HCT116 (cell line): ENCODE measurements at regions not wholly inside any gene's neighbourhood (a gene's known extent, or its start where the extent isn't known, plus 50 kb on each side); places are given as distances from the start of the nearest gene placed in this dataset.

Experiments used
- ATAC-seq: fragments of 200-7000 bp; cut with Tn5 transposase; 2 replicates; pipeline ENCODE4 v1.9.1; 2020; ENCODE audit warnings: mild to moderate bottlenecking, moderate library complexity
- BruUV-seq: library from RNA; stranded (reverse); fragments of 400-500 nt; replicated peaks from 2 replicates; lab custom pipeline; 2021; lab: Mats Ljungman, UMichigan
- CTCF ChIA-PET: fragments of 300-600 bp; sonication (Branson Sonifier 250); formaldehyde crosslinking; loops from one replicate; lab custom pipeline; 2021; ENCODE audit warnings: antibody characterized with exemption; lab: Charles Lee
- POLR2A ChIA-PET: fragments of 300-600, 350-600 bp; sonication (Branson Sonifier 250); formaldehyde crosslinking; loops from one replicate; lab custom pipeline; 2021; ENCODE audit warnings: antibody characterized with exemption; lab: Charles Lee
- RAD21 ChIA-PET, 2 experiments: fragments of 300-600 bp; sonication (Branson Sonifier 250); formaldehyde crosslinking; loops; one replicate each; lab custom pipeline; 2023; ENCODE audit warnings: low total read pairs in 2 of 2; ENCODE audit not compliant: uncharacterized antibody in 2 of 2, unreplicated experiment in 2 of 2, low non-redundant PET in 1 of 2; lab: Charles Lee
- DNase-seq: peaks from one replicate; pipeline ENCODE4 v3.0.0-alpha.2; 2010; ENCODE audit warnings: low read depth, low spot score
- H2AFZ ChIP-seq: fragments of 200-600 bp; shearing (Covaris generic), sonication (generic); 2 replicates; pipeline ENCODE4 v1.6.1; 2017; ENCODE audit warnings: low read depth, mixed run types, mixed read lengths, antibody characterized with exemption, low read length; ENCODE audit not compliant: poor library complexity, severe bottlenecking
- H3K27ac ChIP-seq: 2 replicates; pipeline ENCODE4 v1.5.1; 2012; ENCODE audit warnings: low read depth, low read length
- H3K27me3 ChIP-seq: fragments of 200-600 bp; sonication (generic); 2 replicates; pipeline ENCODE4 v1.6.1; 2016; ENCODE audit warnings: mixed run types, low read length, mixed read lengths; ENCODE audit not compliant: insufficient read depth
- H3K36me3 ChIP-seq, 2 experiments: fragments of 200-500 bp in 1 of 2; fragments of 200-600 bp in 1 of 2; sonication (Bioruptor generic) in 1 of 2; sonication (generic) in 1 of 2; 2 replicates each; pipeline versions ENCODE4 v1.5.1 to v1.6.1; 2014 to 2016; ENCODE audit warnings: low read length in 2 of 2, inconsistent platforms in 1 of 2, mixed read lengths in 1 of 2, mixed run types in 1 of 2; ENCODE audit not compliant: insufficient read depth in 2 of 2, control insufficient read depth in 1 of 2
- H3K4me1 ChIP-seq, 2 experiments: fragments of 200-600 bp in 1 of 2; sonication (generic) in 1 of 2; 2 replicates each; pipeline versions ENCODE4 v1.5.1 to v1.6.1; 2012 to 2017; ENCODE audit warnings: low read length in 2 of 2, inconsistent platforms in 1 of 2, mild to moderate bottlenecking in 1 of 2, mixed read lengths in 1 of 2, mixed run types in 1 of 2, moderate library complexity in 1 of 2; ENCODE audit not compliant: insufficient read depth in 2 of 2, control insufficient read depth in 1 of 2
- H3K4me2 ChIP-seq: fragments of 200-600 bp; sonication (generic); 2 replicates; pipeline ENCODE4 v1.6.1; 2017; ENCODE audit warnings: mixed run types, low read length, mixed read lengths
- H3K4me3 ChIP-seq, 2 experiments: fragments of 200-600 bp in 1 of 2; sonication (generic) in 1 of 2; replicated peaks in 1 of 2; 2 replicates each; pipeline ENCODE4 v1.5.1; 2011 to 2016; ENCODE audit warnings: low read length in 2 of 2, control low read depth in 1 of 2, low read depth in 1 of 2, mild to moderate bottlenecking in 1 of 2, mixed read lengths in 1 of 2, mixed run types in 1 of 2
- H3K79me2 ChIP-seq: fragments of 200-600 bp; sonication (generic); 2 replicates; pipeline ENCODE4 v1.6.1; 2017; ENCODE audit warnings: mild to moderate bottlenecking, mixed run types, low read length, moderate library complexity, mixed read lengths; ENCODE audit not compliant: insufficient read depth
- H3K9ac ChIP-seq: fragments of 200-600 bp; sonication (generic); 2 replicates; pipeline ENCODE4 v1.6.1; 2016; ENCODE audit warnings: low read length, mixed read lengths
- H3K9me2 ChIP-seq: fragments of 200-600 bp; sonication (generic), shearing (Covaris generic); 2 replicates; pipeline ENCODE4 v1.6.1; 2017; ENCODE audit warnings: mixed run types, mild to moderate bottlenecking, moderate library complexity; ENCODE audit not compliant: insufficient read depth
- H3K9me3 ChIP-seq, 2 experiments: fragments of 200-500 bp in 1 of 2; fragments of 200-600 bp in 1 of 2; sonication (Bioruptor generic) in 1 of 2; sonication (generic) in 1 of 2; 2 replicates each; pipeline ENCODE4 v1.6.1; 2014 to 2017; ENCODE audit warnings: low read length in 2 of 2, mixed read lengths in 2 of 2, inconsistent platforms in 1 of 2, low read depth in 1 of 2, mild to moderate bottlenecking in 1 of 2, mixed run types in 1 of 2, moderate library complexity in 1 of 2; ENCODE audit not compliant: control insufficient read depth in 1 of 2, insufficient read depth in 1 of 2
- H4K20me1 ChIP-seq: fragments of 200-600 bp; sonication (generic), shearing (Covaris generic); 2 replicates; pipeline ENCODE4 v1.6.1; 2017; ENCODE audit warnings: mixed run types, mild to moderate bottlenecking, moderate library complexity; ENCODE audit not compliant: insufficient read depth
- CBX3 ChIP-seq: IDR thresholded peaks from 2 replicates; pipeline ENCODE4 v1.6.1; 2012; ENCODE audit warnings: low read depth
- EZH2phosphoT487 ChIP-seq: fragments of 200-600 bp; IDR thresholded peaks from 2 replicates; pipeline ENCODE4 v1.6.1; 2018; ENCODE audit warnings: antibody characterized with exemption, borderline replicate concordance
- FOSL1 ChIP-seq: IDR thresholded peaks from 2 replicates; pipeline ENCODE4 v1.6.1; 2012; ENCODE audit warnings: low read depth
- MAX ChIP-seq: IDR thresholded peaks from 2 replicates; pipeline ENCODE4 v1.6.1; 2012
- POLR2A ChIP-seq: IDR thresholded peaks from 2 replicates; pipeline ENCODE4 v1.7.0; 2011; ENCODE audit warnings: borderline replicate concordance; ENCODE audit not compliant: insufficient read depth, insufficient read length; ENCODE audit errors: extremely low read depth
- SIN3A ChIP-seq: IDR thresholded peaks from 2 replicates; pipeline ENCODE4 v1.6.1; 2012; ENCODE audit warnings: low read depth
- TCF7L2 ChIP-seq: IDR thresholded peaks from 2 replicates; pipeline ENCODE4 v1.7.0; 2011; ENCODE audit warnings: borderline replicate concordance, inconsistent platforms; ENCODE audit not compliant: insufficient read depth, insufficient read length; ENCODE audit errors: extremely low read depth
- YY1 ChIP-seq: IDR thresholded peaks from 2 replicates; pipeline ENCODE4 v1.6.1; 2011; ENCODE audit warnings: low read length, low read depth, moderate library complexity, mild to moderate bottlenecking; ENCODE audit not compliant: insufficient replicate concordance; ENCODE audit errors: extremely low read depth
- intact Hi-C: fragments of 100-400 bp; cut with micrococcal nuclease; formaldehyde crosslinking; loops from 2 replicates; pipeline ENCODE4 v1.10.0; 2022

DNA sequence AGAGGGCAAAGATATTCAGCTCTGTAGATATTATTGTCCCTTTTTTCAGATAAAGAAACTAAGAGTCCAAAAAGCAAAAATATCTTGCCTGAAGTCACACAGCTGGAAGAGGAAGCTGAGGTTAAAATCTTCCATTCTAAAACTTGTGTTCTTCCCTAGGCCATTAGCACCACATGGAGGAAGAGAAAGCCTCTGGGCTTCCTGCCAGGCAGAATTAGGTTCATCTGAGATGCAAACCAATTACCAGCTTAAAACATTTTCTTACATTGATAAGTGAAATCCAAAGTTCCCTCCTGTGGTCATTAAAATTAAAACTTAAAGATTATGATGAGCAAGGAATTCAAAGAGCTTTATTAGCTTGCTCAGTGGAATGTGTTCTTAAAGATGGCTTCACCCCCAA lies 235.3 kb upstream of the SETMAR start:
- ChIA-PET POLR2A (no interaction called here), RAD21 (no interaction called here), CTCF (no interaction called here)
- H3K27me3 ChIP-seq, result no peaks in the 10 kb centered on the region
- H4K20me1 ChIP-seq, result no peaks in the 10 kb centered on the region
- no peak overlapping the region for H3K4me2 ChIP-seq
- H3K9ac ChIP-seq, result no peak overlapping the region
- no peaks in the 10 kb centered on the region for H3K9me3 ChIP-seq
- no peaks in the 10 kb centered on the region for H3K36me3 ChIP-seq
- H3K27ac ChIP-seq, result no peak overlapping the region
- H3K4me1 ChIP-seq, result no peaks in the 10 kb centered on the region
- no peak overlapping the region for H2AFZ ChIP-seq
- intact Hi-C loops, result no loop called here
- H3K9me2 ChIP-seq, result no peaks in the 10 kb centered on the region
- TF ChIP-seq POLR2A (no peak), SIN3A (no peak)
- ATAC-seq (no peak), DNase-seq (no peak)
- H3K79me2 ChIP-seq, result no peaks in the 10 kb centered on the region
- H3K4me3 ChIP-seq, result no peak overlapping the region
- BruUV-seq, result no TSS peak

GRCh38 chr3:4069796-4070195 lies 233.4 kb upstream of the SETMAR start:
- ChIA-PET RAD21 (no interaction called here), CTCF (no interaction called here), POLR2A (no interaction called here)
- Histone ChIP-seq H4K20me1 (no peaks in the 10 kb centered on the region), H3K4me2 (no peak overlapping the region), H3K9me3 (no peaks in the 10 kb centered on the region), H3K27me3 (no peaks in the 10 kb centered on the region), H2AFZ (no peak overlapping the region), H3K79me2 (no peaks in the 10 kb centered on the region), H3K27ac (no peak overlapping the region), H3K4me1 (no peaks in the 10 kb centered on the region), H3K4me3 (no peak overlapping the region), H3K9me2 (no peaks in the 10 kb centered on the region), H3K9ac (no peak overlapping the region), H3K36me3 (no peaks in the 10 kb centered on the region)
- TF ChIP-seq CBX3 (no peak), POLR2A (no peak), YY1 (no peak), EZH2phosphoT487 (no peak), MAX (no peak), FOSL1 (no peak), TCF7L2 (no peak)
- intact Hi-C loops, result no loop called here
- no TSS peak for BruUV-seq
- no peak for DNase-seq
- no peak for ATAC-seq
